GOT3 (cell line): ENCODE measurements at regions not wholly inside any gene's neighbourhood (a gene's known extent, or its start where the extent isn't known, plus 50 kb on each side); places are given as distances from the start of the nearest gene placed in this dataset.

ENCODE experiments used
- DNase-seq: peaks from one replicate; lab custom pipeline; 2025; ENCODE audit warnings: mixed read lengths; lab: John Stamatoyannopoulos, UW

DNA sequence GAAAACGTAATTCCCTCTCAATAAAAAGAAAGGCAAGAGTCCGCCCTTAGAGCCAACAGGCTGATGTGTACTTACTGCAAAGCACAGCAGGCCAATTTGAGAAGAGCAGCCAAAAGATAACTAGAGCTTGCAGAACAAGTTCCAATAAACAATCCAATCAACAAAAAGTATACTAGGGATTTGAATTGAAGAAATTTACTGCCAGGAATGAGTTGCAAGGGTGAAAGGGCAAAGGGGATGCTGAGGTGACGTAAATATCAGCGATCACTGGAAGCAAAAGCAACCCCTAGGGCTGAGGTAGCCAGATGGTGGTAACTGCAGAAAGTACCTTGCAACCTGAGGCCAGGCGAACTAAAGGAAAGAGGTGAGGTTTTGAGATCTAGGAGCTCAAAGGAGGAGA, 152.1 kb upstream of the TENM3 start:
- DNase-seq = no peak

DNA sequence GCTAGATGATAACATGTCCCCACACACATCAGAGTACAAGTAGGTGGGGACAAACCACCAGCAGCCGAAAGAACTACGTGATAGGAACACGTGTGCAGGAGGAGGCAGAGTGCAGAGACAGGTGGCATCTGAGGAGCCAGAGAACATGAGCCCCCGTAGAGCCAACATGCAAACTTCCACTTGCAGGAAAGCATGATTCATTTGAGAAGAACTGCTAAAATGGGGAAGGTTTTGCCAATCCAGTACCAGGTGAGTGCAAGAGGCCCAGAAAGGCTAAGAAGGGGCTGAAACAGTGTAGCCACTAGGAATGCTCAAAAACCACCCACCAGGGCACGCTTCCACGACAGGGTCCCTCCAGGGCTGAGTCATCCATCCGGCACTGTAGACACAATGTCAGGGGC, 149.8 kb upstream of the TENM3 start:
- no peak for DNase-seq

DNA sequence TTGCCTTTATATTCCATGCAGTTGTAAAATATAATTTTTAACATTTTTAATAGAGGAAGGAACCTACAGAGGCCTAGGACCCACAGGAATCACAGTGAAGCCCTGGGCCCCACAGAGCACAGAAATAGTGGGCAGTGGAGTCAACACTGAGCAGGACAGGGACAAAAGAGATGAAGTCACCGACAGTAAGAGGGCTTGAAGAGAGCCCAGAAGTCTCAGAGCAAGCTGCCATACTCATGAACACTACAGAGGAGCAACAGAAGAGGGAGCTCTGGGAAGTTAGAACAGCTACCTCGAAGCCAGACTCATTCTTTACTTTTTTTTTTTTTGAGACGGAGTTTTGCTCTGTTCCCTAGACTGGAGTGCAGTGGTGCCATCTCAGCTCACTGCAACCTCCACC, 149.3 kb upstream of the TENM3 start:
- DNase-seq = no peak

DNA sequence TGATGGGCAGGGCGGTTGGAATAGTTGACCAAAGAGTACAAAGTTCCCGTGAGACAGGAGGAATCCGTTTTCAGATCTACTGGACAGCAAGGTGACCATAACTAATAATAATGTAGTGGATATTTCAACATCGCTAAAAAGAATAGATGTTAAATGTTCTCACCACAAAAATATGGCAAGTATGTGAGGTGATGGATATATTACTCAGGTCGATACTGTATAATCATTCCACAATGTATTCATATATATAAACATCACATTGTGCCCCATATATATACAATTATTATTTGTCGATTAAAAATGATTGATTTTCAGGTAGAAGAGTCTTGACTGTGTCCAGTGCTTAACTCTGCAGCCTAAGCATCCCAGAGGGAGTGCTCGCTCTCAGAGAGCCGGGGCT, 141.6 kb upstream of the TENM3 start:
- no peak for DNase-seq

DNA sequence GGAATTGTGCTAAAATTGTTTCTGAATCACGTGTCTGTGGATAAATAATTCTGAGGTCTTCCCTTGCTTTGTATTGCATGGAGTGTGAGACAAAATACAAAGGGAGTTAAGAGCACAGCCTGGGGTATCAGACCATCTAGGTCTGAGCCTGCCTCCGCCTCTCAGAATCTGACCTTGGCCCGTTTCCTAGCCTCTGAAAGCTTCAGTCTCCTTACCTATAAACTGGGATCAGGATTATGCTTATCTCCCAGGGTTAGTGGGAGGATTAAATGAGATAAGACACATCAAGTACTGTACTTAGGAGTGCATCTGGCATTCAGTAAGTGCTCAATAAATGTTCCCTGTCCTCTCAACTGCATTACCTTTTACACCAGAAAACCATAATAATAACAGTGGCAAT, 140.6 kb upstream of the TENM3 start:
- no peak for DNase-seq

DNA sequence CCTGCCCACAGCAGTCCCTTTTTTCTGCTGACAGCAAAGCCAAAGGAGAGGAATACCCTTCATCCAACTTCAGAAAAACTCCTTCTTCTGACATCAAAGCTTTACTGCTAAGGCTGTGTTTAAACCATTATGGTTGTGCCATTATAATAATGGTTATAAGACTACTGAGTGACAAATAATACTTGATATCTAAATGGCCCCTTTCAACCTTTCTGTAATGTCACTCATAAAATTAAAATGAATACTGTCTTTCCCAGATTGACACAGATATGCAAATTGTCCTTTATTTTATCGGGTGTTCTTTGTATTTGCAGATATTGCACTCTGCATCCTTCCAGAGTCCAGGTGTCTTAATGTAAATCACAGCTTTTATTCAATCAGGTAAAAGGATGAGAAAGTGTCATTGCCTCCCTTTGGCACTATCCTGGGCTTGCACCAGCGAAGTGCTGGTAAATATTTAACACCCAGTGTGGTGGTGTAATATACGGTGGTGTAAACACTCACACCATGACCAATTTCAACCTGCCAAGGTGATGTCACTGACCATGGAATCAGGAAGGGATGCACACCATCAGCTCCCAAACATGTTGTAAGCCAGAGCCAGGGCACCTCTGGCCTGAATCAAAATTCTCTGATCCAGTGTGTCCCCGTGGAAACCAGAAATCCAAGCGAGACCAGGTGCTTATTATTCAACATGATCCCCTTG, 139.4 kb upstream of the TENM3 start:
- no peak for DNase-seq

DNA sequence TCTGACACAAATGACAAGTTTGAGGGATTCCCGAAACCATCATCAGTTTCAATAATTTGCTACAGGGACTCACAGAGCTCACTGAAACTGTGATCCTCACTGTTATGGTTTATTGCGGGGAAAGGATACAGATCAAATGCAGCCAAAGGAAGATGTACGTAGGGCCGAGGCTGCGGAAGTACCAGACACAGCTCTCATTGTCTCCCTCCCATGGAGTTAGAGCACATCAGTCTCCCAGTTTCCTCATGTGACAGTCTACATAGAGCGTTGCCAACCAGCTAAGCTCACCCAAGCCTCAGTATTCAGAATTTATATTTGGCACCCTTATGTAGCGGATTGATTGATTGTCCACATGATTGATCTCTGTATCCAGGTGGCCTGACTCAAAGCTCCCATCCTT, 137.8 kb upstream of the TENM3 start:
- DNase-seq = no peak

DNA sequence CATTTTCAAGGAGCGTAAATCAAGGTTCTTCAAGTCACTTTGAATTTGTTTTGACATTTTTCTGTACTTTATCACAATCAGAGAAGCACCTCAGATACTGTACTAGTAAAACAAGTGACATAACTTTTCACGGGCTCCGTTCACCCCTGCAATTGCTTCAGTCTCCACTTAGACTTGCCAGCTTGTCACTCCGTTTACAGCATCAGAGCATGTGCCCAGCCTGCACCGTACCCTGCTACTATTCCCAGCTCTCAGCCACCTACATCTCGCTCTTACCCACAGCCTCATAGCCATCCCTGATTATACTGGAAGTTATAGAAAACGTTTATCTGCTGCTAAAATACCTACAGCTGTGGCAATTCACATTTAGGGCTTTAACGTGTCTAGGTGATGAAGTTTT, 135.3 kb upstream of the TENM3 start:
- DNase-seq = no peak

DNA sequence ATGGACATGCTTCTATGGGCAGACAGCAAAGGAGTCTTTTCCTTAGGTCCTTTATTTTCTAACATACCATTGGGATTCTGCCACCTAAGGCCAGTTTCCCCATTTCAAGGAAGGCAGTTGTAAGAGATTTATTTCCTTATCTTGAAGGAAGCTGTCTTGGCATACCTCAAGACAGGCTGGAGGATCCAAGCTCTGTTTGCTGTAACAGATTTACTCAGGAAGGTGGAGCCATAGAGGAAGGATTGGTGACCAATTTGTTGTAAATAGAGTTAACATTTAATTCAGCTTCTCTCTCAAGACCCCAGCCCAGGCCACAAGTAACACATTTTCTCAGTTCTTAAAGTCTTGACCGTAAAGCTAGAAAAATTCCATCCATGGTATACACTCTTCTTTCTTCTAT, 131.6 kb upstream of the TENM3 start:
- no peak for DNase-seq

DNA sequence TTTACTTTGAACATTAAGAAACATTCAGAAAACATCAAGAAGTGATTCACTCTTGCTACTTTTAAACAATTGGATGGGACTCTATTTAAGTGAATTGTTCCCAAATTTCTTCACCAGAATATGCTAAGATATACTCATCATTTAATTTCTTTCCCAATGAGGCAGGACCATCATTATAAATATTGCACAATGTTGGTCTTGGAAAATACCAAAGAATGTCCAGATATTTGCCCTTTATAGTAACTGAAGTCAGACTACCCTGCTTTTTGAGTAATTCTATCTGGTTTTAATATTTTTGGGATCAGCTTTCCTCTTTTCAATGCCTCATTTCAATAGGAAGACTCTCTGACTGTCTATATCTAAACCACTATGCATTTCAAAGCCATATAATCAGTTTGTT, 129.4 kb upstream of the TENM3 start:
- no peak for DNase-seq

DNA sequence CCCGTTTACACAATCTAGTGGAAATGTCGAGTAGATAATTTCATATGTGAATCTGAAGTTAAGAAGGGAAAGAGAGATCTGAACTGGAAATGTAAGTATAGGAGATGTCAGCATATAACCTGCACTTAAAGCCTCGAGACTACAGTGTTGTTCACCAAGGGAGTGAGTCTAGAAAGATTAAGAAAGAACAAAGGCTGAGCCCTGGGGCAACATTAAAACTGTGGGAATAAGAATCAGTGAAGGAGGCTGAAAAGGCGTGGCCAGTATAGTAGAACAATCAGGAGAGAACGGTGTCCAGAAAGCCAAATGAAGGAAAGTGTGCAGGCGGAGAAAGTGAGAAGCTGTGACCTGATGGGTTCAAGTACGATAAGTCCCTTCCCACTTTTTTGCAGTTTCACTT, 118.8 kb upstream of the TENM3 start:
- no peak for DNase-seq

DNA sequence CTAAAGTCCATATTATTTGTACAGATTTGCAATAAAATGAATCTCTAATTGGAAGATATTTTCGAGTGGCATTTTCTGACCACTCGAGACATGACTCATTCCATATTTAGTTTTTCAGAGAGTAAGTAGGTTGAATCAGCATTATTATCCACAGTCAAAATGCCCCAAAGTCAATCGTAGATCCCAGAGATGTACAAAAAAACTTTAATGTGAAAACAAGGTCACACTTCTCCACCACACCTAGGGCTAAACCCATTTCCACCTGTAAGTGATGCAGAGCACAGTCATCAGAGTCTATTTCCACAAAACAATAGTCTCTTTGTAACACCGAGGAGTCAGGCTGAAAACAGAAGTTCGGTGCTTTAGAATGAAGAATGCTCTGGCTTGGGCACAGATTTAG, 117.1 kb upstream of the TENM3 start:
- DNase-seq = no peak

DNA sequence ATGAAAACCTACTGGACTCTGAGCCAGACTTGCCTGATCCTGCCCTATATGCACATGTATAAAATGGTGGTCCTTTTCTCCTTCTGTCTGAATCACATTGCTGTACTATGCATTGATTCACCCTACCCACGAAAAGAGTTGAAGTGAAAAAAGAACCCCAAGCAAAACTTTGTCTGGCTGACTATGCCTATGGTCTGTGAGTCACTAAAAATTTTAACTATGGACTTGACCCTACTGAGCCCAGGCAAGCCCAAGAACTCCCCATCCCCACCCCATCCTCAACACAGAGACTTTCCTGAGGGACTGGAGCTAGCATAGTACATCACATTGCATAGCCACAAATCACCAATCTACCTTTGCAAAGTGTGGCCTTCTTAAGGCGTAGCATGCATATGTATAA, 116.6 kb upstream of the TENM3 start:
- no peak for DNase-seq

DNA sequence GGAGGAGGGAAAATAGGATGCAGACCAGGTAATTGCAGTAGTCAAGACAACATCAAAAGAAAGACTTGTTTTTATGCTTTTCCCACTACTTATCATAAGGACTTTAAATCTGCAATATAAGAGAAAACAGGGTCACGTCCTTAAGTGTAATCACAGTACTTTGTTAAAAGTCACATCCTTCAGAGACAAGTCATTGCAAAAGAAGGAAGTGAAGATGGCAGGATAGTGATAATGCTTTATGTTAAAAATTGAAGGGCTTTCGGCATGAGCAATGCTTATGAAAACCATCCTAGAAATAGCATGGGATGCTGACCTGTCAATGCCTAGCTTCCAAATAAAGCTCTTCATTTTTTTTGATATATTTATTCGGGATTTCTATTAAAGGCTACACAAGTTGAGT, 110.2 kb upstream of the TENM3 start:
- no peak for DNase-seq

DNA sequence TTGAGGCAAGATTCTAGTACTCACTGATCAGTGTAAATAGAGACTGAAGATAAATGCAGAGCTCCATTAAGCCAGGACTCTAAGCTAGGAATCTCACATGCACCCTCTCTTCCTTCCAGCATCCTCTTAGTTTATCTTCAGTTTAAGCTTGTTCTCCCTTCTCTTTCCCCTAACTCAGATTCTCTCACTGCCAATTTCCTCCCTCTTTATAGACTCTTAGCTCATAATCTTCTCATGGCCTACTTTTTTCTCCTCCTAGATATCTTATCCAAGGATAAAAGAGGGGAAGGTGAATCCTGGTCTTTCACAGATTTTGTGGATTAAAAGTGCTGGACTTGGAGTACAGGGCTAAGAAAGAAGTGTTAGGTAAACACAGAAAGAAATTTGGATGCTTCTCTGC, 108.9 kb upstream of the TENM3 start:
- no peak for DNase-seq

DNA sequence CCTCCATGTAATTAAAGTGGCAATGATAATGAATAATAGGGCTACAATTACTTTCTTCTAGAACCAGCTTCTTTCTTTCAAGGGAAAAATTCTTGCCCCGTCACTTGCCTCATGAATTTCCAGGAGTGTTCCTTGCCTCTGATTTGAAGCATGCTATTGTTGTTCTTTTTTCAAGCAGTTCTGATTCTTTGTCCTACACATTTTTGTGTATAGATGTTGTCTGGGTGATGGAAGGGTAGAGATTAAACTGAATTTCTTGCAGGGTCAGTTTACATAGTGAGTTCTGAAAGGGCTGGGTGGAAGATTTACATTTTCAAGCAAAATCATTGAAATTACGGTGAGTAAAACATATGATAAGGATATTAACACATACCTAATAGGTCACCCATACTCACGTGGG, 107.0 kb upstream of the TENM3 start:
- no peak for DNase-seq

DNA sequence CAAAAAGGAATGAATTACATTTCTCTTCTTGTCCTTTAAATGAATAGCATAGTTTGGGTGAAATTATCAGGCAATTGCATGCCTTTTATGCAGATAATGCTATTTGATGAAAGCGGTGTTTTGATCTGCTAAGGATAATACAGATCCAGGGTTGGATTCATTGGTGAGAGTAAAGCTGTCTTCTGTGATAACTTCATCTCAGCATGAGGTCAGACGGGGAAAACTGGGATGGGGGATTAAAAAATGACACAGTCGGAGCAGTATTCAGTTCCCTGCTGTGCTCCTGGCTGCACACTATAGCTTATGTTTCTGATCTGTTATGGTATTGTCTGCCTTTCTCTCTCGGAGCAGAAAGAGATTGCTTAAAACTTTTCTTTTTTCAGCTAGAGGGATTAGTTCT, 105.9 kb upstream of the TENM3 start:
- no peak for DNase-seq

DNA sequence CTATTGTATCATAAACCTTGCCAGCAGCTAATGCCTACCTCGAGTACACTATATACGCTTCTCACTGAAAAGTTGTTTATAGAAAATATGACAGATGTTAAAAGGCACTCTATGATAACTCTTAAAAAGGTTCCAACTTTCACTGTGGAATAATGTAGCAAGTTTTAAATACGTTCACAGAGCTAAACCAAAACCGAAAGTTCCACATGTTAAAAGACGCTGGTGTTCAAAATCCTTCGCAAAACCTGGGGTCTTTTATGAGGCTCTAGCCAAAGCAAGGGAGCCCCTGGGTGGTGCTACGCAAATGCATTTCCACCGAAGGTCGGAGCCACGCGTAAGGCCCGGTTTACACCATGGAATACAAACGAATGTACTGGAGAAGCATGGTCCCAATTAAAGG, 103.7 kb upstream of the TENM3 start:
- DNase-seq = no peak

DNA sequence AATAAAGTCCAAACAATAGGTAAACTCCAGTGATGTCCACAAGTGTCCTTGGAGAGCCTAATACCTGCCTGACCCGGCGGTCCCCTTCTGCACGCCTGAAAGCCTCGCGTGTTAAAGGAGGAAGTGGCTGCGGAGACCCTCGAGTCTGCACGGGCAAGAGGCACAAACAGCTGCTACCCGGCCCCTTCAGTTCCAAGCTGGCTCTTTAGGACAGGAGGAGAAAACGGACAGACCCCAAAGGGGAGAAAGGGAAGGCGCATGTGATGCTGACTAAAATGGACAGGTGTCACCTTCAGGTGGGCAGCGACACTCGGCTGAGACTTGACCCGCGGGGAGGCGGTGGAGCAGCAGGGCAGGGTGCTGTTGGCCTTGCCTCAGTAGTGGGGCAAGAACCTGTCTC, 102.7 kb upstream of the TENM3 start:
- no peak for DNase-seq

DNA sequence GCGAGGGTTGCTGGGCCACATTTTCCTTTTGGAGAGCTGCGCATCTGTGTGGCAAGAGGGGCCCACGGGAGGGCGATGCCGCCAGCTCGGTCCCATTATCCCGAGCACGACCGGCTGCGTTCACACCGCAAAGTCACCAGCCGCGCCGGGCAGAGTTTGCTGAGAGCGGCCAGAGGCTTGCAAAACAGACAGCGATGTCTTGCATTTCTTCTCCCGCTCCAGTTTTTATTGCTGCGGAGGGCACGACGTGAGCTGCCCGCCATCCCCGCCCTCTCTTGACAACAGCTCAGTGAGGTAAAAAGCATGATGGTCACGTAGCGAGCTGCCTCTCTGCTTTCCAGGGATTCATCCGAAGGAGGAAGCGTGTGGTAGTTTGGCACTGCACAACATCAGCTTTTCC, 102.1 kb upstream of the TENM3 start:
- no peak for DNase-seq

DNA sequence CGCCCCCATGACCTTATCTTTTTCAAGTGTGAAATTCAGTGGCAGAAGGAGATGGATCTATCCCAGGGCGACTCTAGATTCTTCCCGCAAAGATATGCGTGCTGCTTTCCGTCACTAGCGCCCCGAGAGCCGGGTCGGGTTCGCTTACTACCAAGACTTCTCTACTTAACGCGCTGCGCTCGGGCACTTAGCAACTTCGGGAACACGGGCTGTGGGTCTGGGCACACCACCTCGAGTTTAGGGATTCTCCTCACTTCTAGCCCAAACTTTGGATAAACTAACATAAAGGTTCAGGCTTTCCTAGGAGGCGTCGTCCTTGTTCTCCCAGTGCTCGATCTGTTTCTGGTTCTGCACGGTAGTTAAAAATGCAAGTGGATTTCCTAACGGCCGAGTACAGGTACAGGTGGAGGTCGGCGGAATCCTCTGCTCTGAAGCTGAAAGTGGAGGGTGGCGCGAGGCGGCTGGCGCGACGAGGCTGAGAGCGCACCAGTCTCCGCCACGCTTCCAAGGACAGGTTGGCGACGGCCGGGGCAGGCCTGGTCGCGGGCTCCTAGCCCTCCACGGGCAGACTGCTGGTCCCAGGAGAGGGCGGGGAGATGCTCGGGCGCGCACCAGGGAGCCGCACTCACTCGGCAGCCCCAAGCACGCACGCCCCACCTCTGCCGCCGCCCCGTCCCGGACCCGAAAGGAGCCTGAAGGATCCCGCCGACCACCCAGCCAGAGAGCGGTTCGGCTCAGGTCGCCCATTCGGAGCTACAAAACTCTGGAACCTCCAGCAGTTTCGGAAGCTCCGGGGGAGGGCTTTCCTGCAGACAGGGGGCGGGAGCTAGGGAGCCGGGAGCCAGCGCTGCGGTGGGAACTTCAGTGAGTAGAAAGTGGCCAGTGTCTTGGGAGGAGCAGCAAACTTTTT, 100.8 kb upstream of the TENM3 start:
- DNase-seq = no peak

DNA sequence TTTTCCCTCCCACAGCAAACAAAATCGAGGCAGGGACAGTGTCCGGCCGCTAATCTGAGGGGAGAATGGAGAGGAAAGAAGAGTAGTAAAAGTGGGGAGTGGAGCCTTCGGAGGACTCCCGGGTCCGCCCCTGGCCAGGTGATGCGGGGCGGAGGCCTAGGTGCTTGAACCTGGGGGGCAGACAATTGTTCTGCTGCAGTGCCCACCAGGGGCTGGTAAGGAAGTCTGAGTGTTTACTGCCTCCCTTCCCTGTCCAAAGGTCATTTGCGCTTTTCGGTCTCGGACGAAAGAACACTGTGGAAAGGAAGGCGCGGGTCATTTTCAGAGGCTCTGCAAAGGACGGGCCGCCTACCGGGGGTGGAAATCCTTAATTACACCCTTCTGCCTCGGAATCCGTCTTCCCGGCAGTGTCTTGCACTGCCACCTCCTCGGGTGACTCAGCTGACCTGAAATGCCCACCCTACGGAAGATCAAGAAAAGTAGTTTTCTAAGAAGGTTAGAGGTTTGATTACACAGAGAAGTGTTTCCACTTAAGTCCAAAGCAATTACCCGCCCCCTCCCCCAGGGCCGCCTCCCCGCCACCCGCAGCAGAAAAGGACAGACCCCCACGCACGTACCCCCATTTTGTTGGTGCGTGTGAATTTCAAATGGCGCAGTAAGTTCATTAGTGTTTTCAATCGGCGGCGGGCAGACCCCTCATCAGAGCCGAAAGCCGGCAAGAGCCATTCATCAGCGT, 99.9 kb upstream of the TENM3 start:
- DNase-seq = no peak
